ENCODE measurements at regions not wholly inside any gene's neighbourhood (a gene's known extent, or its start where the extent isn't known, plus 50 kb on each side); places are given as distances from the start of the nearest gene placed in this dataset.

DNA sequence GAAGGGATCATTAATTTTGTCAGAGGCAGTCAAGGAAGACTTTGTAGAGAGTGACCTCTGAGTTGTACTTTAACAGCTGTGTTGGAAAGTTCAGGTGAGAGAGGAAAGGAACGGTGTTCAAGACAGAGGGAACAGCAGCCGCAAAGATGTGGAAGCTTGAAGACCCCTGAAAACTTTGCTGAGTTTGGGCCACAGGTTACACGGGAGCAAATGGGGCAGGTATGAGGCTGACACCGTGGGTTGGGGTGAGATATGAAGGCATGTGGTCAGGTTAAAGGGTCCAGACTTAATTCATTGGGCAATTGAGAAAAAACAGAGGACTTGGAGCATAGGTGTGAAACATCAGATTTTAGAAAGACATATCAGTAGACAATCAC lies 72.0 kb upstream of the SERP2 start:
- TF ChIP-seq, protein P1, sequence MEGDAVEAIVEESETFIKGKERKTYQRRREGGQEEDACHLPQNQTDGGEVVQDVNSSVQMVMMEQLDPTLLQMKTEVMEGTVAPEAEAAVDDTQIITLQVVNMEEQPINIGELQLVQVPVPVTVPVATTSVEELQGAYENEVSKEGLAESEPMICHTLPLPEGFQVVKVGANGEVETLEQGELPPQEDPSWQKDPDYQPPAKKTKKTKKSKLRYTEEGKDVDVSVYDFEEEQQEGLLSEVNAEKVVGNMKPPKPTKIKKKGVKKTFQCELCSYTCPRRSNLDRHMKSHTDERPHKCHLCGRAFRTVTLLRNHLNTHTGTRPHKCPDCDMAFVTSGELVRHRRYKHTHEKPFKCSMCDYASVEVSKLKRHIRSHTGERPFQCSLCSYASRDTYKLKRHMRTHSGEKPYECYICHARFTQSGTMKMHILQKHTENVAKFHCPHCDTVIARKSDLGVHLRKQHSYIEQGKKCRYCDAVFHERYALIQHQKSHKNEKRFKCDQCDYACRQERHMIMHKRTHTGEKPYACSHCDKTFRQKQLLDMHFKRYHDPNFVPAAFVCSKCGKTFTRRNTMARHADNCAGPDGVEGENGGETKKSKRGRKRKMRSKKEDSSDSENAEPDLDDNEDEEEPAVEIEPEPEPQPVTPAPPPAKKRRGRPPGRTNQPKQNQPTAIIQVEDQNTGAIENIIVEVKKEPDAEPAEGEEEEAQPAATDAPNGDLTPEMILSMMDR (IDR thresholded peaks at IDR 0.05): no peak
- TF ChIP-seq POLR2A (IDR thresholded peaks at IDR 0.05) (no peak), POLR2AphosphoS5 (IDR thresholded peaks at IDR 0.05) (no peak)
